ENCODE measurements at regions not wholly inside any gene's neighbourhood (a gene's known extent, or its start where the extent isn't known, plus 50 kb on each side); places are given as distances from the start of the nearest gene placed in this dataset.

DNA sequence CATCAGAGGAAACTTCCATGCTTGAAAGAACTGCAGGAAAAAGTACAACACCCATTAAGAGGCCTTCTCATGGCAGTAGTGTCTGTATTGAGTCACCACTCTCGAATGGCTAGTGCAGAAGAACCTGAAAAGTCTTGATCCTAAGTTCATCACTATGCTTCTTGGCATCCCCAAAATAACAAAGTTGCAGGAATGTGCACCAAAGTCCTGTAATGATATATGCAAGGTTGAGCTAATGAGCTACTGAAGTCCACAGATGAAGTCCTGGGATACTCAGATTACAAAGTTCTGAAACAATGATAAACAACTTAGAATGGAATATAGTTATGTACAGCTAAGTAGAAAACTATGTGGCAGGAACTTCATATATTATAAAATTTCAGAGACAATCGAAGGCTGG lies 545.4 kb downstream of the FOXG1 start:
- Mint-ChIP-seq H3K27ac (no peak overlapping the region), H3K36me3 (ENCODE audit: low read depth) (no peaks in the 10 kb centered on the region), H3K4me1 (no peaks in the 10 kb centered on the region), H3K4me3 (no peak overlapping the region), H3K27me3 (ENCODE audit: insufficient read depth) (no peaks in the 10 kb centered on the region), H3K9me3 (no peaks in the 10 kb centered on the region)
- WGBS, 2 experiments (ENCODE audit: insufficient coverage in 1 of 2, insufficient read length in 1 of 2) = 88 to 100% methylated on average over 2 of the region's 2 CpGs
- Histone ChIP-seq H3K4me1 (ENCODE audit: control insufficient read depth, insufficient read depth, low read length) (no peaks in the 10 kb centered on the region), H3K27me3 (ENCODE audit: control insufficient read depth, insufficient read depth, low read length, poor library complexity, severe bottlenecking) (no peaks in the 10 kb centered on the region), H3K36me3 (ENCODE audit: control insufficient read depth, insufficient read depth, low read length) (no peaks in the 10 kb centered on the region), H3K9me3 (ENCODE audit: control insufficient read depth, low read length) (no peaks in the 10 kb centered on the region), H3K4me3 (ENCODE audit: low read length) (no peak overlapping the region), H3K9ac (ENCODE audit: extremely low read depth, low read length, poor library complexity, severe bottlenecking) (no peak overlapping the region), H3K27ac (ENCODE audit: low read depth, low read length) (no peak overlapping the region)
- TF ChIP-seq, protein P1, sequence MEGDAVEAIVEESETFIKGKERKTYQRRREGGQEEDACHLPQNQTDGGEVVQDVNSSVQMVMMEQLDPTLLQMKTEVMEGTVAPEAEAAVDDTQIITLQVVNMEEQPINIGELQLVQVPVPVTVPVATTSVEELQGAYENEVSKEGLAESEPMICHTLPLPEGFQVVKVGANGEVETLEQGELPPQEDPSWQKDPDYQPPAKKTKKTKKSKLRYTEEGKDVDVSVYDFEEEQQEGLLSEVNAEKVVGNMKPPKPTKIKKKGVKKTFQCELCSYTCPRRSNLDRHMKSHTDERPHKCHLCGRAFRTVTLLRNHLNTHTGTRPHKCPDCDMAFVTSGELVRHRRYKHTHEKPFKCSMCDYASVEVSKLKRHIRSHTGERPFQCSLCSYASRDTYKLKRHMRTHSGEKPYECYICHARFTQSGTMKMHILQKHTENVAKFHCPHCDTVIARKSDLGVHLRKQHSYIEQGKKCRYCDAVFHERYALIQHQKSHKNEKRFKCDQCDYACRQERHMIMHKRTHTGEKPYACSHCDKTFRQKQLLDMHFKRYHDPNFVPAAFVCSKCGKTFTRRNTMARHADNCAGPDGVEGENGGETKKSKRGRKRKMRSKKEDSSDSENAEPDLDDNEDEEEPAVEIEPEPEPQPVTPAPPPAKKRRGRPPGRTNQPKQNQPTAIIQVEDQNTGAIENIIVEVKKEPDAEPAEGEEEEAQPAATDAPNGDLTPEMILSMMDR (conservative IDR thresholded peaks at IDR 0.05) = no peak
- DNase-seq = no peak

DNA sequence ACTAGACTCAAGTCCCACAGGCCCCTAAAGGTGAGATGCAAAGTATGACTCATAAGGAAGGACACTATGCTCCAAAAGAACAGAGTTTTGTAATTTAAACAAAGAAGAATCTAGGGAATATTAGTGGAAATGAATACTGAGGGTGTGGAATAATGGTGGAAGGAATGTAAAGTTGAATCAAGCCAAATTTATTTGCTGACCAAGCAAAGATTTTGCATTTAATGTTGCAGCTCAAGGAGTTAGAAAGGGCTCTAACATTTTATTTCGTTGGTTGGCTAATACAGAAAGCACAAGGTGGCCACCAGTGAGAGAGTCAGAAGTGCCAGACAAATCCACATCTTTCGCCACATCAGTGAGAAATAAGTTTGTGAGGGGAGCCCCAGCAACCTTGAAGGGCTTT lies 550.3 kb downstream of the FOXG1 start:
- H3K36me3 ChIP-seq (ENCODE audit: control insufficient read depth, insufficient read depth, low read length) = no peaks in the 10 kb centered on the region
- TF ChIP-seq, protein P1 (conservative IDR thresholded peaks at IDR 0.05) = no peak
- no peaks in the 10 kb centered on the region for H3K9me3 Mint-ChIP-seq
- no peaks in the 10 kb centered on the region for H3K27me3 Mint-ChIP-seq (ENCODE audit: insufficient read depth)
- no peak overlapping the region for H3K27ac Mint-ChIP-seq
- WGBS, 2 experiments (ENCODE audit: insufficient coverage in 1 of 2, insufficient read length in 1 of 2) = 88 to 90% methylated on average over 2 of the region's 2 CpGs
- no peak overlapping the region for H3K4me3 ChIP-seq (ENCODE audit: low read length)
- no peaks in the 10 kb centered on the region for H3K4me1 ChIP-seq (ENCODE audit: control insufficient read depth, insufficient read depth, low read length)
- H3K9ac ChIP-seq (ENCODE audit: extremely low read depth, low read length, poor library complexity, severe bottlenecking) = no peak overlapping the region
- no peak overlapping the region for H3K4me3 Mint-ChIP-seq
- no peaks in the 10 kb centered on the region for H3K4me1 Mint-ChIP-seq
- H3K27ac ChIP-seq (ENCODE audit: low read depth, low read length) = no peak overlapping the region
- no peaks in the 10 kb centered on the region for H3K36me3 Mint-ChIP-seq (ENCODE audit: low read depth)
- DNase-seq = no peak
- no peaks in the 10 kb centered on the region for H3K27me3 ChIP-seq (ENCODE audit: control insufficient read depth, insufficient read depth, low read length, poor library complexity, severe bottlenecking)
- H3K9me3 ChIP-seq (ENCODE audit: control insufficient read depth, low read length) = no peaks in the 10 kb centered on the region

DNA sequence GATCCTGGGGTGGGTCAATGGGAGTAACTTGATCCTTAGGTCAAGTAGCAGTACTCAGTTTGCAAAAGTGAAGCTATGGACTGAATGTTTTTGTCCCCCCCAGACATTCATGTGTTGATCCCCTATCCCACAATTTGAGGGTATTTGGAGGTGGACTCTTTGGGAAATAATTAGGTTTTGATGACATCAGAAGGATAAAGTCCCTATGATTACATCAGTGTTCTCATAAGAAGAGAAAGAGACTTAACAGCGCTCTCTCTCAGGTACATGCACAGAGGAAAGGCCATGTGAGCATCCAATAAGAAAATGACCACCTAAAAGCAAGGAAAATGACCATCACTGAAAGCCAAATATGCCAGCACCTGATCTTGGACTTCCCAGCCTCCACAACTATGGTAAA lies 550.8 kb downstream of the FOXG1 start:
- no peaks in the 10 kb centered on the region for H3K4me1 Mint-ChIP-seq
- Histone ChIP-seq H3K9ac (ENCODE audit: extremely low read depth, low read length, poor library complexity, severe bottlenecking) (no peak overlapping the region), H3K4me1 (ENCODE audit: control insufficient read depth, insufficient read depth, low read length) (no peaks in the 10 kb centered on the region), H3K36me3 (ENCODE audit: control insufficient read depth, insufficient read depth, low read length) (no peaks in the 10 kb centered on the region), H3K27me3 (ENCODE audit: control insufficient read depth, insufficient read depth, low read length, poor library complexity, severe bottlenecking) (no peaks in the 10 kb centered on the region), H3K9me3 (ENCODE audit: control insufficient read depth, low read length) (no peaks in the 10 kb centered on the region), H3K27ac (ENCODE audit: low read depth, low read length) (no peak overlapping the region), H3K4me3 (ENCODE audit: low read length) (no peak overlapping the region)
- 83 to 100% methylated on average over 1 of the region's 1 CpG for WGBS, 2 experiments (ENCODE audit: insufficient coverage in 1 of 2, insufficient read length in 1 of 2)
- DNase-seq = no peak
- H3K9me3 Mint-ChIP-seq = no peaks in the 10 kb centered on the region
- TF ChIP-seq, protein P1 (conservative IDR thresholded peaks at IDR 0.05) = no peak
- no peaks in the 10 kb centered on the region for H3K36me3 Mint-ChIP-seq (ENCODE audit: low read depth)
- H3K4me3 Mint-ChIP-seq = no peak overlapping the region
- no peaks in the 10 kb centered on the region for H3K27me3 Mint-ChIP-seq (ENCODE audit: insufficient read depth)
- H3K27ac Mint-ChIP-seq = no peak overlapping the region
